Mesodermal cell (in vitro differentiated cells): ENCODE measurements at regions not wholly inside any gene's neighbourhood (a gene's known extent, or its start where the extent isn't known, plus 50 kb on each side); places are given as distances from the start of the nearest gene placed in this dataset.
A peak's percentile ranks its signal among the peaks of the same experiment; 100 is the strongest.
"Not testable (repeated sequence)": the region's sequence is repeated elsewhere in the genome, so short reads cannot be mapped to it uniquely, and the experiment has no call there.

ENCODE experiments used
- H3K27ac ChIP-seq: 2 replicates; pipeline ENCODE4 v1.7.0; 2013; ENCODE audit warnings: mild to moderate bottlenecking, low read depth, low read length, moderate library complexity; ENCODE audit not compliant: severe bottlenecking
- H3K36me3 ChIP-seq: 2 replicates; pipeline ENCODE4 v1.7.1; 2013; ENCODE audit warnings: mild to moderate bottlenecking, low read length, moderate library complexity; ENCODE audit not compliant: control insufficient read depth, insufficient read depth
- H3K4me1 ChIP-seq: one replicate; pipeline ENCODE4 v1.7.1; 2013; ENCODE audit warnings: mild to moderate bottlenecking, low read length; ENCODE audit not compliant: insufficient read depth, control insufficient read depth, poor library complexity, severe bottlenecking
- H3K4me3 ChIP-seq: 2 replicates; pipeline ENCODE4 v1.7.0; 2013; ENCODE audit warnings: low read length, control low read depth, mild to moderate bottlenecking; ENCODE audit not compliant: insufficient read depth, poor library complexity, severe bottlenecking; ENCODE audit errors: extremely low read depth
- H3K9me3 ChIP-seq: 2 replicates; pipeline ENCODE4 v1.7.1; 2013; ENCODE audit warnings: mild to moderate bottlenecking, low read length, moderate library complexity; ENCODE audit not compliant: control insufficient read depth
- WGBS, 2 experiments: methylation state at CpG; one replicate each; pipeline ENCODE4 v1.1.5; 2013; ENCODE audit warnings: missing lambda C conversion rate in 2 of 2; ENCODE audit not compliant: insufficient coverage in 2 of 2; 5-methylcytosine and 5-hydroxymethylcytosine counted together

- Histone ChIP-seq H3K9me3 (no peaks in the 10 kb centered on the region), H3K36me3 (no peaks in the 10 kb centered on the region), H3K27ac (no peak overlapping the region), H3K4me3 (no peak overlapping the region), H3K4me1 (no peaks in the 10 kb centered on the region)
- 82 to 90% methylated on average over 4 to 7 of the region's 10 CpGs for WGBS, 2 experiments
Observed at GRCh38 chr4:137804906-137805495, 272.7 kb upstream of the PCDH18 start.

- Histone ChIP-seq H3K4me1 (no peaks in the 10 kb centered on the region), H3K4me3 (no peak overlapping the region), H3K36me3 (no peaks in the 10 kb centered on the region), H3K9me3 (no peaks in the 10 kb centered on the region), H3K27ac (no peak overlapping the region)
- WGBS, 2 experiments: no CpG with 5 or more reads among the region's 1 CpG
Observed at GRCh38 chr4:137800861-137801260, 268.6 kb upstream of the PCDH18 start.

- Histone ChIP-seq H3K27ac (no peak overlapping the region), H3K36me3 (no peaks in the 10 kb centered on the region), H3K4me1 (no peaks in the 10 kb centered on the region), H3K4me3 (no peak overlapping the region), H3K9me3 (no peaks in the 10 kb centered on the region)
- 81 to 85% methylated on average over 6 of the region's 6 CpGs for WGBS, 2 experiments
Observed at GRCh38 chr4:137794764-137795254, 262.5 kb upstream of the PCDH18 start.

- not testable (repeated sequence) for H3K4me3 ChIP-seq, H3K9me3 ChIP-seq, H3K36me3 ChIP-seq, H3K4me1 ChIP-seq, H3K27ac ChIP-seq
- no CpG with 5 or more reads among the region's 3 CpGs for WGBS, 2 experiments
Observed at GRCh38 chr4:137789263-137789662, 257.0 kb upstream of the PCDH18 start.

GRCh38 chr4:137783923-137784322 is 251.6 kb upstream of the PCDH18 start:
- WGBS, 2 experiments: 79 to 100% methylated on average over 3 to 7 of the region's 7 CpGs
- H3K27ac ChIP-seq, H3K9me3 ChIP-seq, H3K4me1 ChIP-seq, H3K4me3 ChIP-seq, H3K36me3 ChIP-seq: not testable (repeated sequence)

- H3K36me3 ChIP-seq: no peaks in the 10 kb centered on the region
- no peak overlapping the region for H3K27ac ChIP-seq
- H3K4me3 ChIP-seq: no peak overlapping the region
- WGBS, 2 experiments: 100% methylated on average over 1 of the region's 3 CpGs
- H3K4me1 ChIP-seq: no peaks in the 10 kb centered on the region
- H3K9me3 ChIP-seq: no peaks in the 10 kb centered on the region
Observed at GRCh38 chr4:137775701-137776100, 243.4 kb upstream of the PCDH18 start.

GRCh38 chr4:137774501-137774900 is 242.2 kb upstream of the PCDH18 start:
- no peak overlapping the region for H3K4me3 ChIP-seq
- no peak overlapping the region for H3K27ac ChIP-seq
- no peaks in the 10 kb centered on the region for H3K9me3 ChIP-seq
- H3K36me3 ChIP-seq: no peaks in the 10 kb centered on the region
- H3K4me1 ChIP-seq: no peaks in the 10 kb centered on the region

GRCh38 chr4:137768881-137769280 is 236.6 kb upstream of the PCDH18 start:
- no peaks in the 10 kb centered on the region for H3K4me1 ChIP-seq
- no peak overlapping the region for H3K4me3 ChIP-seq
- H3K36me3 ChIP-seq: no peaks in the 10 kb centered on the region
- WGBS, 2 experiments: 88 to 100% methylated on average over 1 of the region's 1 CpG
- no peaks in the 10 kb centered on the region for H3K9me3 ChIP-seq
- no peak overlapping the region for H3K27ac ChIP-seq

- WGBS, 2 experiments: 78 to 100% methylated on average over 1 of the region's 1 CpG
- H3K4me1 ChIP-seq: no peaks in the 10 kb centered on the region
- H3K27ac ChIP-seq: no peak overlapping the region
- no peaks in the 10 kb centered on the region for H3K36me3 ChIP-seq
- no peaks in the 10 kb centered on the region for H3K9me3 ChIP-seq
- no peak overlapping the region for H3K4me3 ChIP-seq
Observed at GRCh38 chr4:137768196-137768595, 235.9 kb upstream of the PCDH18 start.

- Histone ChIP-seq H3K9me3 (no peaks in the 10 kb centered on the region), H3K36me3 (no peaks in the 10 kb centered on the region), H3K27ac (no peak overlapping the region), H3K4me3 (no peak overlapping the region), H3K4me1 (no peaks in the 10 kb centered on the region)
- 88 to 93% methylated on average over 2 to 3 of the region's 3 CpGs for WGBS, 2 experiments
Observed at GRCh38 chr4:137762591-137762990, 230.3 kb upstream of the PCDH18 start.

GRCh38 chr4:137754652-137755471 is 222.6 kb upstream of the PCDH18 start:
- H3K27ac ChIP-seq: peak overlapping the region; percentile 39
- H3K4me3 ChIP-seq: no peak overlapping the region
- 11% methylated on average over 1 of the region's 1 CpG; no CpG with 5 or more reads in 1 of the 2 experiments for WGBS, 2 experiments
- H3K9me3 ChIP-seq: no peaks in the 10 kb centered on the region
- H3K4me1 ChIP-seq: peaks cover 8% of the 10 kb centered on the region
- no peaks in the 10 kb centered on the region for H3K36me3 ChIP-seq
